GM19025 (cell line): ENCODE measurements at regions not wholly inside any gene's neighbourhood (a gene's known extent, or its start where the extent isn't known, plus 50 kb on each side); places are given as distances from the start of the nearest gene placed in this dataset.

Experiments
- ATAC-seq: cut with Tn5 transposase; IDR thresholded peaks from one replicate; pipeline ENCODE4 v1.9.1; 2021; ENCODE audit warnings: mild to moderate bottlenecking, low read depth, moderate library complexity; ENCODE audit not compliant: unreplicated experiment

DNA sequence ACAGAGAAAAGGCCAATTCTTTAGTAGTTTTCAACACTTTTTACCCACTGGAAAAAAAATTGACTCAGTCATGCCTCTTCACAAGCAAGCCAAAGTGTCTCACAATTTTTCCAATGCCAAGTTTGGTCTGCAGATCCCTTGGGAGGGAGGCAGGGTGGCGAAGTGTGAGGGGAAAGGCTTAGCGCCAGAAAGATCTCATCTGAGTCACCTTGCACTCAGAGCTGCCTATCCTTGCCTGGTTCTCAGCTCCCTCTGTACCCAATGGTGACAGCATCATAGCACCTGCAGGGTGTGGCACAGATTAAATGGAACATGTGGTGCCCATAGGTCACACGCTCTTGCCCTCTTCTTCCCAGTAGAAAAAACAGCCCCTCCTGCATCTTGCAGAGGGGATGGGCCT, 55.2 kb upstream of the GYPC start:
- ATAC-seq = no peak

DNA sequence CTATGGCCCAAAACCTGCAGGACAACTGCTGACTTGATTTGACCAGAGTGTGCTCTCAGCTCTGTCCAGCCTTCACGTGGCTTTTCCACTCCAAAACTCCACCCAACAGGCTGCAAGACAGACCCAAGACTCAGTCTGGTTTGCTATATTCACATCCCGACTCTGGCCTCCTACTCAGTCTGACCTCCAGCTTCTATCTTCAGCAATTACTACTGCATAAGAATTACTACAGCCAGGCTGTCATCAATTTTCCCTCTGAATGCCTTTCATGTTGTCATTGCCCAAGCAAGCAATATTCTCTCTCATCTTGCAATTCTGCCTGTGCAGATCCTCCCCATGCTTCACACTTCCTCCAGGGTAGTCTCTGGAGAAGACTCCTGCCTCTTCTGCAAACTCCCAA, 53.6 kb upstream of the GYPC start:
- no peak for ATAC-seq
